HG03095 (cell line): ENCODE measurements at regions not wholly inside any gene's neighbourhood (a gene's known extent, or its start where the extent isn't known, plus 50 kb on each side); places are given as distances from the start of the nearest gene placed in this dataset.

Experiments used
- ATAC-seq: cut with Tn5 transposase; IDR thresholded peaks from one replicate; pipeline ENCODE4 v1.9.1; 2021; ENCODE audit warnings: moderate library complexity; ENCODE audit not compliant: unreplicated experiment

DNA sequence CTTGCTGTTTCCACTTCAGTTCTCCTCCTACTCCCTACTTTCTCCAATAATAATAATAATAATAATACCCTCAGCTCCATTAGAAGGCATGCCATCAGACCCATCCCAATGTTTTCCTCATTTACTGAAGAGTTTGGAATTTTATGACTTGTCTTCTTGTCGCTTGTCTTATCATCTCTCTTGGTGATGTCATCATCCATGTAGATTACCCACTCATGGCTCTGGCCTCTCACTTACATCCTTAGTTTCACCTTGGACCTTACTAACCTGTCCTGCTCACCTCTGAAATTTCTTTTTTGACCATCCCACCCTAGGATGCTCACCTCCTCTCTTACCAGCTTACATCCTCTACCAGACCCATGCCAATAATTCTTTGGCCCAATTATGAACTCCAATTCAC lies 329.3 kb downstream of the ACTL7B start:
- ATAC-seq = no peak

DNA sequence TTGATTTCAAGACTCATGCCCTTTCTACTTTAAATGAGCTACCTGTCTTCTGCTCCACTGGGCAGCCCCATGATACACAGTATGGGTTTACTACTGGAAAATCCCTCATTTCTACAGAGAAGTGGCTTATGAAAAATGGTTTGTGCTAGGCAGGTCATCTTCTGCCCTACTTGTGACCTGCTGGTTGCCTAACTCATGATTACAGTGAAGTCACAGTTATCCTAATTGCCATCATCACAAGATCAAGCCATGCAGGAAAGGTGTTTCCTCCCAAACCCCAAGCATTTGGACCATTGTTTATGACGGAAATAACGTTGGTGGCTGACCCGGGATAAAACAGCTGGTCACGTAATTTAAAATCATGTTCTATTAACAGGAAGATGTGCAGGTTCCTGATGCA lies 330.6 kb downstream of the ACTL7B start:
- ATAC-seq = no peak

DNA sequence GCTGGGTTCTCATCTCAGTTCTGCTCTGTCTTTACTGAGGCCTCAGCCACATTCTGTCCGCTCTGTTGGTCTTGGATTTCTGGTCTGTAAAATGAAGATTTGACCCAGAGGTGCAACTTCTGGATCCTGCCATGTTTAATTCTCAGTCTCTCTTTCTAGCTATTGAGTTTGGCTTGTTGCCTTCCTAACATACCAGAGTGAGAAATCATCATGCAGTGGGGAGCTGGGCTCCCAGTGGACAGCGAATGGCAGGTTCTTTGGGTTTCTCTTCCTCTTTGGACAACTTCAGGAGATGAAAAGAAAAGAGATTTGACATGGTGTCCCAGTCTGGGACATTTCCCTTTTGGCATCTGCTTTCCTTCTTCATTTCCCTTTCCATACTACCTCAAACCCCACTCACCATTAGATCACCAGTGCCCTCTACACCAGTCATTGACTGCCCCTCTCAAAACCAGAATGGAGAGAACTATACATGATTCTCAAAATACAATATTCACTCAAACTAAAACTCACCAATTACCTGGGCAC lies 334.7 kb downstream of the ACTL7B start:
- no peak for ATAC-seq

DNA sequence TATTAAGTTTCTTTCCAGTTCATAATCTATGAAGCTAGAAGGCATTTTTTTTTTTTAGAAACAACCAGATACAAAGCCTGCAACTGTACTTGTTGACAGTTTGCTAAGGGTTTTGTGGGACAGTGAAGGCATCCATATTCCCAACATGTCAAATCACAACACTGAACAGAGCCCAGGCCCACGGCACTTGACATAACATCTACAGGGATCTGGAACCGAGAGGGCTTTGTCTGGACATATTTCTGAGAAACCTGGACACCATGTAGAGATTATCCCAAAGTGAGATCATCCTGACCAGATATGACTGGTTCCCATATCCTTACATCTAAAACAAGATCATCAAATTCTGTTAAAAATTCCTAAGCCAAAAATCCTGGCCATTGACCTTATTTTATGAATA lies 336.3 kb downstream of the ACTL7B start:
- no peak for ATAC-seq

DNA sequence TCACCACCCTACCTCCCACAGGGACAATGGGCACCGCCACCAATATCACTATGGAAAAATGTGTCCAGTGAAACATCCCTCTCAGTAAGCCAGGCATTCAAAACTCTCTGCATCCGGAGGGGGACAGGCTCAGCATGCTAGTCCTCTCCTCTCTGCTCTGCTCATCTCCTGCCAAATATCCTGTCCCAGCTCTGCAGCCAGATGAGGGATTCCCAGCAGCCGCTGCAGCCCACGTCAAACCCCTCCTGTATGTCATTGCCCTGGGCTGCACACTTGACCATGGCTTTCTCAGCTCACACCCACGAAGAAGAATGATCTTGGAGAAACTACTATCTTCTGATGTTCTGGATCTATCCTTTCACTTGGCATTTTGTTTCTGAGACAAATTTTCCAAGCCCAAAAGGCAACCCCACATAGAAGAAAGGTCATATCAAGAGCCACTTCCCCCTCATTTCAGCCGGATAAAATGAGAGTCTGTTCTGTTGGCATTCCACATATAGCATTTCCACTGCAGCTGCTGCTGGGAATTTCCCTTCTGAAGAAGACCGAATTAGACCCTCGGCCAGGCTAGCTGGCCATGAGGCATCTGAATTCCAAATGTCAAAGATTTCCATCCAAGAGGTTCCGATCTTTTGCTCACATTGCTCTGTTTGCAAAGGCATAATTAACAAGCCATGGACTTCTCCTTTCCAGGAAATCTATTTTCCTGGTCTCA lies 338.0 kb downstream of the ACTL7B start:
- no peak for ATAC-seq

GRCh38 chr9:108516391-108516790 lies 339.4 kb downstream of the ACTL7B start:
- no peak for ATAC-seq

- no peak for ATAC-seq
Observed at GRCh38 chr9:108515856-108516255, 339.9 kb downstream of the ACTL7B start.

- no peak for ATAC-seq
Observed at GRCh38 chr9:108512426-108513173, 343.2 kb downstream of the ACTL7B start.

GRCh38 chr9:108511307-108511706 lies 344.5 kb downstream of the ACTL7B start:
- ATAC-seq = no peak

GRCh38 chr9:108496846-108497245 lies 358.9 kb downstream of the ACTL7B start:
- ATAC-seq = no peak

- no peak for ATAC-seq
Observed at GRCh38 chr9:108489567-108489966, 366.2 kb downstream of the ACTL7B start.

- no peak for ATAC-seq
Observed at GRCh38 chr9:108486831-108487230, 369.0 kb downstream of the ACTL7B start.

DNA sequence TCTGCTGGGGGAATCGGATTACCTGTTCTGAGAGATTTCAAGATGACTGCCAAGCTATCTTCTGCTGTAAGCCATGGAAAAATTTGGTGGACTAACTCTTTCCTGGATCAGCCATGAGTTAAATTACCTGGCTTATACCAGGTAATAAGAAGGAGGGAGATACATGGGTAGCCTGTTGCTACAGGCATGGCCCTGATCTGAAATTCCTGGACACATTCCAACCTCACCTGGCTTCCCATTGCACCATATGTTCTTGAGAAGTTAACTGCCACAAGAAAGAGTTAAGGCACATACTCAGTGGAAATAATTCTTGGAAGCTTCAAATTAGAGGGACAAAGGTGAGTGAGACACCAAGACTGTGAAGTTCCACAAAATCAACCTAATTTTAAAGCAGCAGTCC lies 371.3 kb downstream of the ACTL7B start:
- ATAC-seq = no peak

GRCh38 chr9:108483676-108484075 lies 372.1 kb downstream of the ACTL7B start:
- no peak for ATAC-seq

- ATAC-seq = no peak
Observed at GRCh38 chr9:108479989-108480652, 375.7 kb downstream of the ACTL7B start.

GRCh38 chr9:108478431-108479332 lies 377.1 kb downstream of the ACTL7B start:
- peak; percentile 77 for ATAC-seq

- ATAC-seq = no peak
Observed at GRCh38 chr9:108477529-108478006, 378.2 kb downstream of the ACTL7B start.

- ATAC-seq = no peak
Observed at GRCh38 chr9:108476574-108476973, 379.2 kb downstream of the ACTL7B start.

- no peak for ATAC-seq
Observed at GRCh38 chr9:108475813-108476212, 380.0 kb downstream of the ACTL7B start.

DNA sequence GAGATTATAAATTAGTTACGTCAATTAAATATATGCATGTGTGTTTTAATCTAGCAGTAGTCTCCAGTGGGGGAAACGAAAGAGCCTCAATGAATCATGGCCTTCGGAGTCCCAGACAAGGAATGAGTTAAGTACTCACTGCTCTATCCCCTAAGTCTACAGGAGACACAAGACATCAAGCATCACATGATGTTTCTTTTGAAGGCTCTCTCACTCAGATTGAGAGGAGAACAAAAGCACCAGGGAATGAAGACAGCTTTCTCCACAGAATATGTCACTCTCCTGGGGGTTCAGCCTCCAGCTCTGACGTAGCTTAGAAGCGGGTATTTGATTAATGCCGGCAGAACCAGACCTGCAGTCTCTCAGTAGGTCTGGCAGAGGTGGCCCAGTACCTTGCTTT lies 381.4 kb downstream of the ACTL7B start:
- no peak for ATAC-seq
